ENCODE measurements at regions not wholly inside any gene's neighbourhood (a gene's known extent, or its start where the extent isn't known, plus 50 kb on each side); places are given as distances from the start of the nearest gene placed in this dataset.

DNA sequence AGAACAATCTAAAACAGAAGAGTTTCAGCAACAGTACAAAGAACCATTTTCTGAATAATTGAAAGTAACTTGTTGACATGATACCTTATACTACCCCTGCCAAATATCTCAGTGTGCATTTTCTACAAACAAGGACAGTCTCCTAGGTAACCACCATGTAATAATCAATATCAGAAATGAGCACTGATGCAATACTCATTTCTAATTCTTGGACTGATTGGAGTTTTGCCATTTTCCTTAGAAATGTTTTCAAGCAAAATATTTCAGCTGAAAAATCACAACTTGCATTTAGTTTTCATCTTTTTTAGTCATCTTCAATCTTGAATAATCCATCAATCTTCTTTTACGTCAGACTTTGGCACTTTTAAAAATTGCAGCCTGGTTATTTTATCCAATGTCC, 420.2 kb downstream of the CDC14C start:
- Histone ChIP-seq H3K36me3 (no peaks in the 10 kb centered on the region), H3K4me1 (no peaks in the 10 kb centered on the region), H3K27ac (no peak overlapping the region), H3K27me3 (no peaks in the 10 kb centered on the region), H3K4me3 (no peak overlapping the region), H3K9me3 (no peaks in the 10 kb centered on the region)
- intact Hi-C loops (cut with DNase I; ENCODE audit: low total_unique reads), result no loop called here
- no peak for TF ChIP-seq CTCF (IDR thresholded peaks at IDR 0.05)
- no peak for DNase-seq

GRCh38 chr7:49346195-49346899, 422.0 kb downstream of the CDC14C start:
- no peak for TF ChIP-seq CTCF (IDR thresholded peaks at IDR 0.05)
- Histone ChIP-seq H3K27ac (no peak overlapping the region), H3K9me3 (no peaks in the 10 kb centered on the region), H3K4me3 (no peak overlapping the region), H3K27me3 (no peaks in the 10 kb centered on the region), H3K4me1 (no peaks in the 10 kb centered on the region), H3K36me3 (no peaks in the 10 kb centered on the region)
- intact Hi-C loops (cut with DNase I; ENCODE audit: low total_unique reads), result no loop called here
- peak in 1 of 2 donors; percentile 52 for DNase-seq

DNA sequence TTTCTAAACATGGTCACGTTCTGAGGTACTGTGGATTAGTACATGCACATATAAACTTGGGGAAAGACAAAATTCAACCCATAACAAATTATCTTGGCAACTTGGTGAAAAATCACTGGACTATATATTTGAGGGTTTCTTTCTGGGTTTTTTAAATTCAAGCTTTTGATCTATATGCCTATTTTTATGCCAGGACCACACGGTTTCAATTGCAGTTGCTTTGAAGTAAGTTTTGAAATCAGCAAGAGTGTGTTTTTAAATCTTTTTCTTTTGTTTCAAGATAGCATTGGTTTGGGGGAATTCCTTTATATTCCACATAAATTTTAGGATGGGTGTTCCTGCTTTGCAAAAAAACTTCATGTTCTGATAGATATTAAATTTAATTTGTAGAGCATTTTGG, 406.4 kb upstream of the VWC2 start:
- Histone ChIP-seq H3K4me3 (no peak overlapping the region), H3K9me3 (no peaks in the 10 kb centered on the region), H3K27ac (no peak overlapping the region), H3K27me3 (no peaks in the 10 kb centered on the region), H3K36me3 (no peaks in the 10 kb centered on the region), H3K4me1 (no peaks in the 10 kb centered on the region)
- intact Hi-C loops (cut with DNase I; ENCODE audit: low total_unique reads), result no loop called here
- DNase-seq, result no peak
- no peak for TF ChIP-seq CTCF (IDR thresholded peaks at IDR 0.05)

- Histone ChIP-seq H3K4me3 (no peak overlapping the region), H3K9me3 (peaks cover 0 to 3% (median 0%) of the 10 kb centered on the region in 3 donors), H3K36me3 (no peaks in the 10 kb centered on the region), H3K27ac (no peak overlapping the region), H3K4me1 (no peaks in the 10 kb centered on the region), H3K27me3 (no peaks in the 10 kb centered on the region)
- intact Hi-C loops (cut with DNase I; ENCODE audit: low total_unique reads), result no loop called here
- TF ChIP-seq CTCF (IDR thresholded peaks at IDR 0.05), result no peak
- DNase-seq, result no peak
Observed at GRCh38 chr7:49371771-49372170, 401.7 kb upstream of the VWC2 start.

GRCh38 chr7:49376817-49377375, 396.5 kb upstream of the VWC2 start:
- no peaks in the 10 kb centered on the region for H3K27me3 ChIP-seq
- DNase-seq, result no peak
- H3K36me3 ChIP-seq, result no peaks in the 10 kb centered on the region
- peaks cover 0 to 5% (median 5%) of the 10 kb centered on the region in 3 donors for H3K9me3 ChIP-seq
- no peaks in the 10 kb centered on the region for H3K4me1 ChIP-seq
- no peak for TF ChIP-seq CTCF (IDR thresholded peaks at IDR 0.05)
- no peak overlapping the region for H3K4me3 ChIP-seq
- no peak overlapping the region for H3K27ac ChIP-seq
- intact Hi-C loops (cut with DNase I; ENCODE audit: low total_unique reads), result no loop called here

Measured in tibial artery (tissue), 4 donors.